NB4 (cell line): ENCODE measurements at regions not wholly inside any gene's neighbourhood (a gene's known extent, or its start where the extent isn't known, plus 50 kb on each side); places are given as distances from the start of the nearest gene placed in this dataset.

Experiments used
- CTCF ChIP-seq: IDR thresholded peaks from one replicate; pipeline ENCODE4 v1.5.1; 2012; ENCODE audit warnings: low read depth, low read length
- POLR2A ChIP-seq: IDR thresholded peaks from 2 replicates; pipeline ENCODE4 v1.6.1; 2011; ENCODE audit warnings: mild to moderate bottlenecking; ENCODE audit not compliant: insufficient read length; ENCODE audit errors: extremely low read depth

- TF ChIP-seq CTCF: no peak
- no peak for TF ChIP-seq POLR2A
Measured at GRCh38 chr1:222252788-222253187, 295.1 kb downstream of the HHIPL2 start.
